ENCODE measurements at regions not wholly inside any gene's neighbourhood (a gene's known extent, or its start where the extent isn't known, plus 50 kb on each side); places are given as distances from the start of the nearest gene placed in this dataset.

DNA sequence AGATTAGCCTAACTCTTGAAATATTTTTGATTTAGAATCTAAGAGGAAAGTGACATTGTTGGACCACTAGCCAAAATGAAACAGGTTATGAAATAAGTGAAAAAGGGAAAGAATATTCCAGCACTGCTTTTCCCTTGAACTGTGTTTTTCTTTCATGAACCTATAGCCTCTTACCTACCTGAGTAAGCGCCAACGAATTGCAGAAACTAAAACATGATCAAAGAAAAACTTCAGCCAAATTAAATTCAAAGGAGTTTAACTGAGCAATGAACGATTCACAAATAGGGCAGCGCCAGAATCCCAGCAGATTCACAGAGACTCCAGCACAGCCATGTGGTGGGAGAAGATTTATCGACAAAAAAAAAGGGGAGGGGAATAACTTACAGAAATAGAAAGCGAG lies 518.6 kb downstream of the PIK3C3 start:
- TF ChIP-seq CTCF (IDR thresholded peaks at IDR 0.05) (no peak), POLR2A (IDR thresholded peaks at IDR 0.05) (no peak)
